ENCODE measurements at regions not wholly inside any gene's neighbourhood (a gene's known extent, or its start where the extent isn't known, plus 50 kb on each side); places are given as distances from the start of the nearest gene placed in this dataset.

GRCh38 chr3:158961471-158961870, 159.6 kb downstream of the MFSD1 start:
- no peak overlapping the region for H3K4me3 ChIP-seq (ENCODE audit: low read depth, low read length)
- TF ChIP-seq CTCF (IDR thresholded peaks at IDR 0.05; ENCODE audit: low read depth, low read length), result no peak

GRCh38 chr3:158961911-158962310, 160.1 kb downstream of the MFSD1 start:
- no peak for TF ChIP-seq CTCF (IDR thresholded peaks at IDR 0.05; ENCODE audit: low read depth, low read length)
- H3K4me3 ChIP-seq (ENCODE audit: low read depth, low read length), result no peak overlapping the region

- H3K4me3 ChIP-seq (ENCODE audit: low read depth, low read length), result no peak overlapping the region
- TF ChIP-seq CTCF (IDR thresholded peaks at IDR 0.05; ENCODE audit: low read depth, low read length), result no peak
Measured at GRCh38 chr3:158970006-158970405, 168.2 kb downstream of the MFSD1 start.

GRCh38 chr3:158974904-158975303, 173.1 kb downstream of the MFSD1 start:
- TF ChIP-seq CTCF (IDR thresholded peaks at IDR 0.05; ENCODE audit: low read depth, low read length), result no peak
- no peak overlapping the region for H3K4me3 ChIP-seq (ENCODE audit: low read depth, low read length)

GRCh38 chr3:158976966-158977365, 175.1 kb downstream of the MFSD1 start:
- TF ChIP-seq CTCF (IDR thresholded peaks at IDR 0.05; ENCODE audit: low read depth, low read length), result 0 out of 2 replicates have a peak, but pooled peaks have one; percentile 3

GRCh38 chr3:158977497-158977896, 175.6 kb downstream of the MFSD1 start:
- TF ChIP-seq CTCF (IDR thresholded peaks at IDR 0.05; ENCODE audit: low read depth, low read length), result no peak
- H3K4me3 ChIP-seq (ENCODE audit: low read depth, low read length), result no peak overlapping the region

More at GRCh38 chr3:158976966-158977365, 175.1 kb downstream of the MFSD1 start:
- H3K4me3 ChIP-seq (ENCODE audit: low read depth, low read length), result no peak overlapping the region

- no peak overlapping the region for H3K4me3 ChIP-seq (ENCODE audit: low read depth, low read length)
- TF ChIP-seq CTCF (IDR thresholded peaks at IDR 0.05; ENCODE audit: low read depth, low read length), result no peak
Measured at GRCh38 chr3:158983216-158984099, 181.6 kb downstream of the MFSD1 start.

Data from WI38 (cell line).